Common myeloid progenitor, CD34-positive (primary cell): ENCODE measurements at regions not wholly inside any gene's neighbourhood (a gene's known extent, or its start where the extent isn't known, plus 50 kb on each side); places are given as distances from the start of the nearest gene placed in this dataset.

ENCODE experiments used
- CTCF ChIA-PET: fragments of 350-600 bp; sonication (Branson Sonifier 250); formaldehyde crosslinking; loops from one replicate; lab custom pipeline; 2021; ENCODE audit warnings: antibody characterized with exemption; lab: Charles Lee
- POLR2A ChIA-PET: fragments of 350-600 bp; sonication (Branson Sonifier 250); formaldehyde crosslinking; loops from one replicate; lab custom pipeline; 2021; ENCODE audit warnings: antibody characterized with exemption; lab: Charles Lee
- DNase-seq, 3 donors: peaks; one replicate each; pipeline versions ENCODE4 v3.0.0 to v3.0.0-alpha.2; 2013
- H3K27ac ChIP-seq, 2 experiments: 1 replicate in 1 of 2; 2 replicates in 1 of 2; pipeline ENCODE4 v1.7.0; 2013; ENCODE audit warnings: inconsistent platforms in 2 of 2, low read length in 2 of 2, mild to moderate bottlenecking in 2 of 2, low read depth in 1 of 2, moderate library complexity in 1 of 2; ENCODE audit not compliant: severe bottlenecking in 2 of 2, insufficient read depth in 1 of 2, poor library complexity in 1 of 2
- H3K27me3 ChIP-seq, 5 experiments: replicated peaks in 2 of 5; 1 replicate in 3 of 5; 2 replicates in 2 of 5; pipeline versions ENCODE4 v1.6.1 to v1.7.0; 2013; ENCODE audit warnings: low read length in 4 of 5, mild to moderate bottlenecking in 2 of 5, moderate library complexity in 2 of 5, inconsistent platforms in 1 of 5; ENCODE audit not compliant: insufficient read depth in 5 of 5, control insufficient read depth in 4 of 5
- H3K36me3 ChIP-seq, 4 experiments: 1 replicate in 2 of 4; 2 replicates in 2 of 4; pipeline versions ENCODE4 v1.6.1 to v1.7.0; 2013; ENCODE audit warnings: low read length in 3 of 4, control low read depth in 1 of 4, mild to moderate bottlenecking in 1 of 4; ENCODE audit not compliant: control insufficient read depth in 4 of 4, insufficient read depth in 4 of 4
- H3K4me1 ChIP-seq, 4 experiments: 1 replicate in 3 of 4; 2 replicates in 1 of 4; pipeline versions ENCODE4 v1.6.1 to v1.7.1; 2013; ENCODE audit warnings: low read length in 3 of 4, mild to moderate bottlenecking in 3 of 4, control low read depth in 1 of 4, inconsistent platforms in 1 of 4, moderate library complexity in 1 of 4; ENCODE audit not compliant: control insufficient read depth in 4 of 4, insufficient read depth in 4 of 4; ENCODE audit errors: control extremely low read depth in 1 of 4
- H3K4me3 ChIP-seq, 7 experiments: 1 replicate in 4 of 7; 2 replicates in 3 of 7; pipeline versions ENCODE4 v1.5.1 to v1.7.0; 2013; ENCODE audit warnings: mild to moderate bottlenecking in 7 of 7, low read length in 6 of 7, moderate library complexity in 6 of 7, inconsistent platforms in 2 of 7, low read depth in 2 of 7, control low read depth in 1 of 7; ENCODE audit not compliant: insufficient read depth in 4 of 7, control insufficient read depth in 1 of 7; ENCODE audit errors: extremely low read depth in 1 of 7
- H3K9me3 ChIP-seq, 5 experiments: 1 replicate in 4 of 5; 2 replicates in 1 of 5; pipeline versions ENCODE4 v1.6.1 to v1.7.1; 2013; ENCODE audit warnings: low read length in 4 of 5, mild to moderate bottlenecking in 2 of 5, inconsistent platforms in 1 of 5, low read depth in 1 of 5, moderate library complexity in 1 of 5; ENCODE audit not compliant: control insufficient read depth in 4 of 5, insufficient read depth in 2 of 5; ENCODE audit errors: control extremely low read depth in 1 of 5
- WGBS: methylation state at CpG from one replicate; pipeline ENCODE4 v1.1.5; 2013; ENCODE audit not compliant: insufficient coverage; 5-methylcytosine and 5-hydroxymethylcytosine counted together

DNA sequence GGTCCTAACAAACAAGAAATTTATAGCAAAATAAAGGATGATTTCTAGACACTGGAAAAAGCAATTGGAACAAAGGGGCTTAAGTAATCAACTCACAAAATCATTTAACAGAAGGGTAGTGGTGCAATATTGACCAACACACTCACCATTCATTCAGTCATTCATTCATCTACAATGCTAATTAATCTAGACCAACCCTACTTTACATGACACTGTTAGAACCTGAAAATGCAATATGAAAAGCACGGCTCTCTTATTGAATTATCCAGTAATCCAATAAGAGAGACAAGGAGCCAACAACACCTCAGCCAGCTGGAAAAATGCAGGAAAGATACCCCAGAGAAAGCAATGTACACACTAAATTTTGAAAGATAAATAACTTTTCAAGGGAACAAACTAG, 310.8 kb upstream of the NR5A2 start:
- no CpG with 5 or more reads among the region's 1 CpG for WGBS
- DNase-seq: no peak
- Histone ChIP-seq H3K9me3 (peaks cover 0 to 14% (median 0%) of the 10 kb centered on the region in 5 experiments), H3K4me3 (no peak overlapping the region), H3K27ac (no peak overlapping the region), H3K4me1 (peaks cover 0 to 3% (median 0%) of the 10 kb centered on the region in 4 experiments), H3K27me3 (no peaks in the 10 kb centered on the region), H3K36me3 (no peaks in the 10 kb centered on the region)
- CTCF ChIA-PET: interaction anchor here (0.6 kb wide), 1 partner anchor 482 kb away, joined by 3 read pairs; no protein-coding TSS in a partner anchor
- POLR2A ChIA-PET: no interaction called here

DNA sequence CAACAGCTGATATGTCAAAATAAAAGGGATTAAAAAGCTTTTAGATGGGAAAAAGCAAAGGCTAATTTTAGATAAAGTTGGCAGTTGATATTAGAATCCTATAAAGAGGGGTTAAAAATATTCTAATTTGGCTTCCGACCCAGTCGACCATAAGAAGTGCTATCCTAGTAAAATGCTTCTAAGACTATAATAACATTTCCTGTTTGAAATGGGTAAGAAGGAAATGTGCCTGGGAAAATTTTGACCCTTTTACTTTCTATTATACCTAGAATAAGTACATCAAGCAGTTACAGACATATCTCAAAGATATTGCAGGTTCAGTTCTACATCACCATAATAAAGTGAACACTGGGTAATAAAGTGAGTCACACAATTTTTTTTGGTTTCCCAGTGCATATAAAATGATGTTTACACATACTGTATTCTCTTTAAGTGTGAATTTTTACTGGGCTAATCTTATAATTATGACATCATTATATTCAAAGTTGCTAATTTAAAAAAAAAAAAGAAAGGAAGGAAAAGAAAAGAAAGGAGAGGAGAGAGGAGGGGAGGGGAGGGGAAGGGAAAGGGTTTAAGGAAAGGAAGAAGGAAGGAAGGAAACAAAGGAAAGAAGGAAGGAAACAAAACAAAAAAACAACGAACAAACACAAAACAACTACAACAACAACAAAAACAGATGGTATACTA, 308.2 kb upstream of the NR5A2 start:
- WGBS: no CpG with 5 or more reads among the region's 3 CpGs
- CTCF ChIA-PET: interaction anchor here (1.0 kb wide), 1 partner anchor 35 kb away, joined by 3 read pairs; no protein-coding TSS in a partner anchor
- Histone ChIP-seq H3K27ac (no peak overlapping the region), H3K36me3 (no peaks in the 10 kb centered on the region), H3K4me3 (no peak overlapping the region), H3K9me3 (no peaks in the 10 kb centered on the region), H3K4me1 (peaks cover 0 to 3% (median 0%) of the 10 kb centered on the region in 4 experiments), H3K27me3 (no peaks in the 10 kb centered on the region)
- DNase-seq: no peak
- POLR2A ChIA-PET: no interaction called here

DNA sequence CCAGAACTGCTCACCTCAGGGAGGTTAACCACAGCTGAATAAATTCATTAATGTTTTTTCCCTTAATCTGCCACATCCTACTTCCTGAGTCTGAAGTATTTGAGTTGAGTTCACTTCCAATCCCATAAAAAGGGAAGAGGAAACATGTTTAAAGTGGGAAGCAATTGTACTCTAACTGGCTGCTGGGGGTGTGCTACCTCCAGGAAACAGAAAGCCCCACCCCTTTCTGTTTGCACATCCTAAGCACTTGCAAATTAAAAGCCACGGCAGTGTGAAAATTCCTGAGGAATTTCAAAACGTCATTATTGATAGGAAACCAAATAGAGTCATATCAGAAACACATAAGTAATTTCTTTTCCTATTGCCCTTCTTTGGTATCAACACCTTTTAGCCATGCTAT, 307.0 kb upstream of the NR5A2 start:
- POLR2A ChIA-PET: no interaction called here
- H3K4me1 ChIP-seq: peaks cover 0 to 3% (median 0%) of the 10 kb centered on the region in 4 experiments
- no peaks in the 10 kb centered on the region for H3K36me3 ChIP-seq
- DNase-seq: no peak
- CTCF ChIA-PET: no interaction called here
- H3K27ac ChIP-seq: no peak overlapping the region
- H3K9me3 ChIP-seq: no peaks in the 10 kb centered on the region
- no peaks in the 10 kb centered on the region for H3K27me3 ChIP-seq
- WGBS: 0% methylated on average over 1 of the region's 2 CpGs
- H3K4me3 ChIP-seq: no peak overlapping the region

GRCh38 chr1:199721001-199721400, 306.5 kb upstream of the NR5A2 start:
- DNase-seq: no peak
- CTCF ChIA-PET: no interaction called here
- Histone ChIP-seq H3K36me3 (no peaks in the 10 kb centered on the region), H3K27me3 (no peaks in the 10 kb centered on the region), H3K4me1 (peaks cover 0 to 3% (median 0%) of the 10 kb centered on the region in 4 experiments), H3K27ac (no peak overlapping the region), H3K9me3 (no peaks in the 10 kb centered on the region), H3K4me3 (no peak overlapping the region)
- WGBS: no CpG with 5 or more reads among the region's 1 CpG
- POLR2A ChIA-PET: no interaction called here

GRCh38 chr1:199723250-199723956, 304.1 kb upstream of the NR5A2 start:
- H3K27me3 ChIP-seq: no peaks in the 10 kb centered on the region
- H3K27ac ChIP-seq: no peak overlapping the region
- H3K9me3 ChIP-seq: no peaks in the 10 kb centered on the region
- ChIA-PET POLR2A (interaction anchor here (0.6 to 0.7 kb wide), 2 partner anchors 587 to 1396 kb away, joined by 3 read pairs; no protein-coding TSS in a partner anchor), CTCF (interaction anchor here (1.6 kb wide), 1 partner anchor 39 kb away, joined by 4 read pairs; no protein-coding TSS in a partner anchor)
- no peak for DNase-seq
- H3K4me1 ChIP-seq: peaks cover 0 to 3% (median 0%) of the 10 kb centered on the region in 4 experiments
- no peak overlapping the region for H3K4me3 ChIP-seq
- no peaks in the 10 kb centered on the region for H3K36me3 ChIP-seq
- WGBS: no CpG with 5 or more reads among the region's 4 CpGs

- H3K9me3 ChIP-seq: no peaks in the 10 kb centered on the region
- WGBS: no CpG with 5 or more reads among the region's 1 CpG
- ChIA-PET CTCF (no interaction called here), POLR2A (no interaction called here)
- H3K27ac ChIP-seq: no peak overlapping the region
- no peak overlapping the region for H3K4me3 ChIP-seq
- H3K4me1 ChIP-seq: peaks cover 0 to 3% (median 0%) of the 10 kb centered on the region in 4 experiments
- no peaks in the 10 kb centered on the region for H3K27me3 ChIP-seq
- DNase-seq: no peak
- H3K36me3 ChIP-seq: no peaks in the 10 kb centered on the region
Observed at GRCh38 chr1:199724049-199724448, 303.5 kb upstream of the NR5A2 start.

DNA sequence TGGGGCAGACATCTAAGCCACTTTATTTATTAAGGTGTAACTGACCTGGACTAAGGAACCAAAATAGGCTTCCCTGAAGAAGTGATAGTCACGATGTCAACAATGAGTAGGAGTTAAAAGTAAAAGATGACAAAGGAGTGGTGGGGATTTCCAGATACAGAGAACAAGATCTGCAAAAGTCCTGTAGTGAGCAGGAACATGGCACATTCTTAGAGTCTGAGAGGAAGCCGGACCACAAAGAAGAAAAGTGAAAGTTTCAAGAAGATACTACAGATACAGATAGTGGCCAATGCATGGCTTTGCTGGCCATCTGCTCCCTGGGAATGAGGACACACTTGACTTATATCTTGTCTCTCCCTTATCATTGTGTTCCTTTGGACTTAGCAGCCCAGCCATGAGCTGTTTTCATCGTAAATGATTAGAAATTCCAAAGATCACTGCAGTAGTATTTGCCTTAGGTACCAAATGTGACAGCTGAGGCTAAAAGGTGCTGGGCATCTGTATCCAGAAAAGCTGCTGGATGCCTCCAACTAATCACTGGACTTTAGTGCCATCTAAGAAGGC, 302.4 kb upstream of the NR5A2 start:
- H3K36me3 ChIP-seq: no peaks in the 10 kb centered on the region
- H3K9me3 ChIP-seq: no peaks in the 10 kb centered on the region
- H3K4me1 ChIP-seq: peaks cover 0 to 3% (median 0%) of the 10 kb centered on the region in 4 experiments
- 100% methylated on average over 3 of the region's 3 CpGs for WGBS
- no peak for DNase-seq
- CTCF ChIA-PET: no interaction called here
- no peak overlapping the region for H3K4me3 ChIP-seq
- POLR2A ChIA-PET: no interaction called here
- H3K27ac ChIP-seq: no peak overlapping the region
- no peaks in the 10 kb centered on the region for H3K27me3 ChIP-seq
